GM21381 (cell line): ENCODE measurements at regions not wholly inside any gene's neighbourhood (a gene's known extent, or its start where the extent isn't known, plus 50 kb on each side); places are given as distances from the start of the nearest gene placed in this dataset.

Experiments
- ATAC-seq: cut with Tn5 transposase; IDR thresholded peaks from one replicate; pipeline ENCODE4 v1.9.1; 2021; ENCODE audit warnings: mild to moderate bottlenecking, moderate library complexity; ENCODE audit not compliant: unreplicated experiment

DNA sequence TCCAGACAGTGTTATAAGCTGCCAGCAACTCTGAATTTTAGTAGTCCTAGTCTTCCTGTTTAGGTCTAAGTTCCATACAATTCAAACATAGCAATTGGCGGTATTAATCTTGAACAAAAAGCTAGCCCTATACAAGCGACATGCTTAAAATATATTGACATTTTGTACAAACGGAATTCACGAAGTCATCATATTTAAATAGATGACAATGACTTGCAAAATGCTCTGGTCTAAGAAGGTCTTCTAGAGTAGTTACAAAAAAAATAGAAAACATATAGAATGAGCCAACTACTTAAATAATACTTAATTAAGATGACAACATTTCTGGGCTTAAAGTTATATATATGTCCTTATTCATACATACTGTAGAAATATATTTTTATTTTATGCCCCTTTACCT is 446.6 kb downstream of the ANKRD7 start:
- no peak for ATAC-seq

DNA sequence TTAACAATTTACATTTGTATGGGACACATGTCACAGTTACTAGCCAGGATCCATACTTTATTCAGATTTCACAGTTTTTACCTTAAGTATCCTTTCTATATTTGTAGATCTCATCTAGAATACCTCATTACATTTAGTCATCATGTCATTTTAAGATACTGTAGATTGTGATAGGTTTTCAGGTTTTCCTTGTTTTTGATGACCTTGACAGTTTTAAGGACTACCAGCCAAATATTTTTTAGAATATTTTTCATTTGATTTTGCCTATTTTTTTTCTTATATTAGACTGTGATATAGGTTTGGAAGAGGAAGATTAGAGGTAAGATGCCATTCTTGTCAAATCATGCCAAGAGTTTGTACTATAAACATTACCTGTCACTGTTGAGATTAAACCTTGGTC is 460.3 kb downstream of the ANKRD7 start:
- no peak for ATAC-seq

DNA sequence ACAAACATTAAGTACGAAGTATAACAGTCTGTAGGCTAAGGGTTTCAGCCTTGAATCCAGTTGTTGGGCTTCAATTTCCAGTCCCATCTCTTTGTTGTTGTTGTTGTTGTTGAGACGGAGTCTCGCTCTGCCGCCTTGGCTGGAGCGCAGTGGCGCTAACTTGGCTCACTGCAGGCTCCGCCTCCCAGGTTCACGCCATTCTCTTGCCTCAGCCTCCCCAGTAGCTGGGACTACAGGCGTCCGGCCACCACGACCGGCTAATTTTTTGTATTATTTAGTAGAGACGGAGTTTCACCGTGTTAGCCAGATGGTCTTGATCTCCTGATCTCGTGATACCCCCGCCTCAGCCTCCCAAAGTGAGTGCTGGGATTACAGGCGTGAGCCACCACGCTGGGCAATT is 464.9 kb downstream of the ANKRD7 start:
- ATAC-seq, result no peak

GRCh38 chr7:118696879-118697278 is 472.4 kb downstream of the ANKRD7 start:
- ATAC-seq, result no peak

DNA sequence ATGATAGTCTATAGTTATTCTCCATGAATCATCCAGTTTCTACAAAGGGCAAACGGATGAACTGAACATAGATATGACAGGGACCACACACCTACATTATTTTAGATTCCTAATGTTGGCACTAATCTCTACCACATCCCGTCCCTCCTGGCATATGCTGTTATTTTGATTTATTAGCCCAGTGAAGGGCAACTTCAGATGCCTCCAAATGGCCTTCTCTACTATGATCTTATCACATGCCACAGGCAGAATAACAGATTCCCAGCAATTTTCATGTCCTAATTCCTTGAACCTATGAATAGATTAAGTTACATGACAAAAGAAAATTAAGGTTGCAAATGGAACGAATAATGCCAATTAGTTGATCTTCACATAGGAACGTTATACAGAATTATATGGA is 474.7 kb downstream of the ANKRD7 start:
- ATAC-seq, result no peak

DNA sequence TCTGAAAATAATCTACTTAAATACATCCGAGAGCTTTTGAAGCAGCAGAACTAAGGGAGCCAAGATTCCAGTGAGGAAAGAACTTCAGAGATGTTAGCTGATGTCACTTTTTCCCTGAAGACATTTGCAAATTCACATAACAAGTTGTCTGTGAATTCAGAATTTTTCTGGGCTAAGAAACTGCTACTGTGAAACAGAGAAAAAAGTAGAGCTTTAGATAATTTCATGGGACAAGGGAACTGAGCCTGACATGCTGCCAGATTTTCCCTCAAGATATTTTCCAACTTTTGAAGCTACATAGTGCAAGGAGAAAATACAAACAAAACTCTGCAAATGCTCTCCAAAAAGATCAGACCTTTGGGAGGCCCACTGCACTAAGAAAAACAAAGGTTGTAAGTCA is 484.2 kb downstream of the ANKRD7 start:
- ATAC-seq, result no peak

GRCh38 chr7:118711688-118712087 is 487.2 kb downstream of the ANKRD7 start:
- no peak for ATAC-seq

- ATAC-seq, result no peak
These were observed 488.5 kb downstream of the ANKRD7 start for GRCh38 chr7:118713039-118713438.

DNA sequence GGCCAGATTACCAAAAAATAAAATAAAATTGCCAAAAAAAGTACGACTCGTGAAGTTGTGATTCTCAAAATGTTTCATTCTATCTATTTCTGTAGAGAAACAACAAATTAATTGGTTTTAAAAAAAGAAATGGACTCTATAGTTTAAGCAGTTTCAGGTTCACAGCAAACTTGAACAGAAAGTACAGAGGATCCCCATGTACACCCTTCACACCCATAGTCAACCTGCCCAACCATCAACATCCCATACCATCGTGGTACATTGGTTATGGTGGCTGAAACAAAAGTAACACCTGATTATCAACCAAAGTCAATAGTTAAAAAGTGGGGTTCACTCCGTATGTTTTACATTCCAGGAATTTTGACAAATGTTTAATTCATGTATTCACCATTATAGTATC is 496.1 kb downstream of the ANKRD7 start:
- no peak for ATAC-seq

DNA sequence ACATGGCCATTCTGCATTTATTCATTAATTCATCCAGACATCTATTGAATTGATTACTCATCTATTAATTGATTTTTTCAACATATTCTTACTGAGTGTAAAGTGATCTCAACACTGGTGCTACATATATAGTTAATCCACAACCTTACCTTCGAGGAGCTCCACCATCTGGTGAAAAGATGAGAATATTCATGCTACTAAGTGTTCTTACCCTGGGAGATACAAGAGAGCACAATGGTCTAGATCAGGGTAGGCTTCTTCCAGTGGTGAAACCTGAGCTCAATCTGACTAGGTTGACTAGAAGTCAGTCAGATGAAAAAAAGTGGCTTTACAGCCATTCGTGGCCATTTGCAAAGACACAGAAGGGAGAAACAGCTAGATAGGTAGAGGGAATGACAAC is 507.4 kb downstream of the ANKRD7 start:
- no peak for ATAC-seq

GRCh38 chr7:118734541-118734940 is 510.0 kb downstream of the ANKRD7 start:
- ATAC-seq, result no peak

DNA sequence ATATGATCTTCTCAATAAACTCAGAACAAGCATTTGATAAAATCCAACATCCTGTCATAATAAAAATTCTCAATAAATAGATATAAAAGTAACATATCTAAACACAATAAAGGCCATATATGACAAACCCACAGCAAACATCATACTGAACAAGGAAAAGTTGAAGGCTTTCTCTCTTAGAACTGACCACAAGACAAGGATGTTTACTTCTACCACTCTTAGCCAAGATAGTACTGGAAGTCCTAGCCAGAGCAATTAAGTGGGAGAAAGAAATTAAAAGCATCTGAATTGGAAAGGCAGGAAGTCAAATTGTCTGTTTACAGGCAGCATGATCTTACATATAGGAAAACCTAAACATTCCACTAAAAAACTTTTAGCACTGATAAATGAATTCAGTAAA is 510.9 kb downstream of the ANKRD7 start:
- ATAC-seq, result no peak

DNA sequence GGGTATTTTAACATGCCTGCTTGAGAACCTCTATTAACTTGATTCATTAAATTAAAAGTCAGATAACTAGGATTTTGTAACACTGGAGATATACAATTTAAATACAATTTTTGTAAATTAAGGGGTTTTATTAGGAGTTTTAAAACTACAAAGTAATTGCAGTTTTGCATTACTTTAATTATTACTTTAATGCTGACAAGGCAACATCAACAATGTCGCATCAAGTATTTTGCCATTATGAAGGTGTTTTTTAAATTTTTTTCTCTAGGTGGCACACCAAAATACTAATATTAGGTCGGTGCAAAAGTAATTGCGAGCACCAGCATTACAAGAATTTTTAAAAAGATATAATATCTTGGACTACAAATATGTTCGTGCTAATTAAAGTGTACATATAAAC is 513.4 kb downstream of the ANKRD7 start:
- ATAC-seq, result no peak

DNA sequence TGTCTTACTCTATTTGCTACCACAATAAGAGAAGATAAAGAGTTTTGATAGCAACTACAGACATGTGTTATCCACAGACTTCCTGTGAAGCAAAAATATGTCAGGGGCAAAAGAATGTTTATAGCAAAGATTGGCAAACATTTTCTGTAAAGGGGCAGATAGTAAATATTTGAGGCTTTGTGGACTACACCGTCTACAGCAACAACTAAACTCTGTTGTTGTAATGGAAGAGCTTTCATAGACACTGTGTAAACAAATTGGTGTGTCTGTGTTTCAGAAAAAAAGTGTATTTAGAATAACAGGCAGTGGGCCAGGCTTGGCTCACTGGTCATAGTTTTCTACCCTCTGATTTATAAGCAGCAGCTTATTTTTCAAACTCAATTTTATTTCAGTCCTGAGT is 521.4 kb downstream of the ANKRD7 start:
- no peak for ATAC-seq

GRCh38 chr7:118747473-118747872 is 523.0 kb downstream of the ANKRD7 start:
- ATAC-seq, result no peak

DNA sequence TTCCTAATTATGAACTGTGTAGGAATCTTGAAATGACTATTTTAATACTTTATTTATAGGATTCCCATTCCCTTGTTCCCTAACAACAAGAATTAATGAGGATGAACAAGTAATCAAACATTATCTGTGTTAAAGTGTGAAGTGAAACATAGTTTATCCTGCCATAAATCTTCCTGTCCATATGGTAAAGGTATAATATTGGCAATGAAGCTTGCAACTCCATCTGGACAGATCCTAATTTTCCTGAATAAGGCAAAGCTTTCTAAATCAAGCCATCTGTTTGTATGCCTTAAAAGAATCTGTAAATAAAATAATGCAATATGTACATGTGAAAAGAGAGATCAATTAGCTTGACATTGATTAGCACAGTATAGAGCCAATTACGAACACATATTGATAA is 529.0 kb downstream of the ANKRD7 start:
- ATAC-seq, result no peak

GRCh38 chr7:118754608-118755007 is 530.1 kb downstream of the ANKRD7 start:
- no peak for ATAC-seq

DNA sequence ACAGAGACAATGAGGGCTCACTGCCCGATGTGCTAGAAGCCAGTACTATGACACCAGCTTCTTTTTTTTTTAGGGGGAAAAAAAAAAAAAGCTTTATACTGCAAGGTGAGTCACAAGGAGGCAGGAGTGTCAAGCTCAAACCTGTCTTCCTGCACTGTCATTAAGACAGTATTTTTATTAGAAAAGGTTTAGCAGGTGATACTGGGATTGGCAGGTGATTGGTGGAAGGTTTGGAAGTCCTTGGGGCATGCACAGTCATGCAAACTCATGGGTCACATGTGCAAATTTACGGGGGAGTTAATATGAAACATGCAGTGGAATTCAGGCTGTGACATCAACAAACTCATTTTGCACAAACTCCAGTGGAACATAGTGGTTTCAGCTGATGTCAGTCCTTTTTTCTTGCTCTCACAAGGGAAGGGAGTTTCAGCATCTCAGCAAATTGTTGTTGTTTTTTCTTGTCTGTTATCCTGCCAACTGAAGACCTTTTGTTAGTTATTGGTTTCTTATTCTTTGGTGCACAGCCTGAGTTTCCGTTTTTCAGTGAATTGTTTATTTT is 530.6 kb downstream of the ANKRD7 start:
- ATAC-seq, result no peak

DNA sequence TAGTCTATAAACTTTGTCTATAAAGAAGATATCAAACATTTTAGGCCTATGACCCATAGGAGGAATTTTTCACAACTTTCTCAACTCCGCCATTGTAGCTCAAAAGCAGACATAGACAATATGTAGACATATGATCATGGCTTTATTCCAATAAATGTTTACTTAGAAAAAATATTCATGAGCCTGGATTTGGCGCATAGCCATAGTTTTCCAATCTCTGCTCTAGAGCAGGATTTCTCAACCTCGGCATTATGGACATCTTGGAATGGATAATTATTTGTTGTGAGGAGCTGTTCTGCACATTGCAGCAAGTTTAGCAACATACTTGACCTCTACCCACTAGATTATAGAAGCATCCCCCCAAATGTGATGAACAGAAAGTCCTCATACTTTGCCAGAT is 532.6 kb downstream of the ANKRD7 start:
- ATAC-seq, result no peak

DNA sequence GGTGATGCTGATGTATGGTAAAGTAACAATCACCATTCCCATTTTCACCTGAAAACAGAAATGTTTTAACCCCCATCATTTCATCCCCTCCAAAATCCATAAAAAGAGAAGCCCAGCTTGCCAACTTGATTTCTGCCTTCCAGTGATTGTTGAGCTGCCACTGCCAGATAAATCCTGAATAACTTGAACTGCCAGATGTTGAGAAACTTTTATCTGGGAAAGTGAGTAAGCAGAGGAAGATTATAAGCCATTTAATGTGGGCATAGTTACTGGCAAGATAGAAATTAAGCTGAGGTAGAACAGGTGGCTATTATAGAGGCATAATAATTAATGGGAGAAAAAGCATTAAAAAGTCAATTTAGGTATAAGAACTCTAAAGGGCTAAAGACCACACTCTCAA is 534.1 kb downstream of the ANKRD7 start:
- no peak for ATAC-seq

GRCh38 chr7:118759921-118760320 is 535.4 kb downstream of the ANKRD7 start:
- ATAC-seq, result no peak

- no peak for ATAC-seq
These were observed 537.9 kb downstream of the ANKRD7 start for GRCh38 chr7:118762451-118762850.

GRCh38 chr7:118764221-118764620 is 539.7 kb downstream of the ANKRD7 start:
- no peak for ATAC-seq

- ATAC-seq, result no peak
These were observed 547.2 kb downstream of the ANKRD7 start for GRCh38 chr7:118771672-118772071.
